Mesendoderm (in vitro differentiated cells): ENCODE measurements at regions not wholly inside any gene's neighbourhood (a gene's known extent, or its start where the extent isn't known, plus 50 kb on each side); places are given as distances from the start of the nearest gene placed in this dataset.

Experiments
- DNase-seq: peaks from one replicate; pipeline ENCODE4 v3.0.0; 2013
- H2AK5ac ChIP-seq: 2 replicates; pipeline ENCODE4 v1.6.1; 2013; ENCODE audit warnings: low read length, inconsistent platforms
- H2BK120ac ChIP-seq: 2 replicates; pipeline ENCODE4 v1.6.1; 2013; ENCODE audit warnings: low read depth, mild to moderate bottlenecking, low read length, moderate library complexity, mixed read lengths
- H2BK15ac ChIP-seq: replicated peaks from 2 replicates; pipeline ENCODE4 v1.6.1; 2013; ENCODE audit warnings: low read depth, mild to moderate bottlenecking, moderate library complexity
- H2BK5ac ChIP-seq: 2 replicates; pipeline ENCODE4 v1.6.1; 2013; ENCODE audit warnings: low read length, inconsistent platforms
- H3K18ac ChIP-seq: 2 replicates; pipeline ENCODE4 v1.6.1; 2013; ENCODE audit warnings: mild to moderate bottlenecking, low read length, mixed read lengths
- H3K23ac ChIP-seq: one replicate; pipeline ENCODE4 v1.6.1; 2013; ENCODE audit warnings: low read length
- H3K27ac ChIP-seq: 2 replicates; pipeline ENCODE4 v1.5.1; 2013; ENCODE audit warnings: low read depth, mild to moderate bottlenecking, inconsistent platforms, low read length, moderate library complexity
- H3K27me3 ChIP-seq: 2 replicates; pipeline ENCODE4 v1.6.1; 2013; ENCODE audit warnings: low read length, control low read depth, mild to moderate bottlenecking, inconsistent platforms; ENCODE audit not compliant: insufficient read depth, poor library complexity
- H3K36me3 ChIP-seq: 2 replicates; pipeline ENCODE4 v1.6.1; 2013; ENCODE audit warnings: low read length, inconsistent platforms; ENCODE audit not compliant: control insufficient read depth, insufficient read depth
- H3K4ac ChIP-seq: one replicate; pipeline ENCODE4 v1.6.1; 2013; ENCODE audit warnings: low read depth, mild to moderate bottlenecking, low read length, moderate library complexity
- H3K4me1 ChIP-seq: 2 replicates; pipeline ENCODE4 v1.6.1; 2013; ENCODE audit warnings: low read depth, low read length, inconsistent platforms; ENCODE audit not compliant: control insufficient read depth
- H3K4me2 ChIP-seq: 2 replicates; pipeline ENCODE4 v1.6.1; 2013; ENCODE audit warnings: low read length
- H3K4me3 ChIP-seq: 2 replicates; pipeline ENCODE4 v1.5.1; 2013; ENCODE audit warnings: mild to moderate bottlenecking, low read length
- H3K56ac ChIP-seq: one replicate; pipeline ENCODE4 v1.6.1; 2013; ENCODE audit warnings: low read length
- H3K79me1 ChIP-seq: 2 replicates; pipeline ENCODE4 v1.6.1; 2013; ENCODE audit warnings: low read length, inconsistent platforms
- H3K79me2 ChIP-seq: 2 replicates; pipeline ENCODE4 v1.6.1; 2013; ENCODE audit warnings: mild to moderate bottlenecking, low read length; ENCODE audit not compliant: control insufficient read depth, insufficient read depth
- H3K9ac ChIP-seq: 2 replicates; pipeline ENCODE4 v1.6.1; 2013; ENCODE audit warnings: low read length, inconsistent platforms
- H4K5ac ChIP-seq: one replicate; pipeline ENCODE4 v1.6.1; 2013; ENCODE audit warnings: low read length
- H4K8ac ChIP-seq: one replicate; pipeline ENCODE4 v1.6.1; 2013; ENCODE audit warnings: low read depth, mild to moderate bottlenecking, control low read depth, low read length, moderate library complexity
- WGBS: extraction: QIAGEN DNeasy Blood & Tissue Kit; methylation state at CpG from one replicate; pipeline ENCODE4 v1.1.7; 2013; ENCODE audit warnings: low lambda C conversion rate, missing lambda C conversion rate; ENCODE audit not compliant: insufficient coverage; ENCODE audit errors: extremely low coverage; 5-methylcytosine and 5-hydroxymethylcytosine counted together

DNA sequence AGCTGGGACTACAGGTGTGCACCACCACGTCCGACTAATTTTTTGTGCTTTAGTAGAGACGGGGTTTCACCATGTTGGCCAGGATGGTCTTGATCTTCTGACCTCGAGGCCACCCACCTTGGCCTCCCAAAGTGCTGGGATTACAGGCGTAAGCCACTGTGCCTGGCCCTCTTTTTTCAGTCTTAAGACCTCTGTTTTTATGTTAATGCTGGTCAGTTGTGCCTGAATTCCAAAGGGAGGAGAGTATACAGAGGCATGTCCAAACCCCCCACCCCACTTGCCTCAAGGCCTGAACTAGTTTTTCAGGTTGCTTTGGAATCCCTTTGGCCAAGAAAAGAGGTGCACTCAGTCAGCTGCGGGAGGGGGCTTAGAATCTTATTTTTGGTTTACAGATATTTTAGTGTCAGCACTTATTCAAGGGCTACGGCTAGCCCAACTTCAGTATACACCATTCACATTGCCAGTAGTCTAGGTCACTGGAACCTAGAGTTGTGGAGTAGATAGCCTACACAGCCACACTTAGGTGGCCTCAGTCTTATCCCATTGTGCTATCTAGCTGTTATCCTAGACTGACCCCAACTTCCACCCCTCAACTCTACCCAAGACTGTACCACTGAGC is 128.0 kb upstream of the TPM1 start:
- H3K27ac ChIP-seq, result no peak overlapping the region
- no peak overlapping the region for H3K4me2 ChIP-seq
- DNase-seq, result peak; percentile 33
- H3K36me3 ChIP-seq, result no peaks in the 10 kb centered on the region
- H2BK5ac ChIP-seq, result no peak overlapping the region
- H4K5ac ChIP-seq, result no peak overlapping the region
- no peak overlapping the region for H2BK120ac ChIP-seq
- WGBS, result no CpG with 5 or more reads among the region's 7 CpGs
- H3K56ac ChIP-seq, result peak overlapping the region; percentile 25
- no peak overlapping the region for H3K18ac ChIP-seq
- H3K4ac ChIP-seq, result no peak overlapping the region
- H3K4me3 ChIP-seq, result no peak overlapping the region
- H3K79me1 ChIP-seq, result no peaks in the 10 kb centered on the region
- no peaks in the 10 kb centered on the region for H3K79me2 ChIP-seq
- no peak overlapping the region for H3K23ac ChIP-seq
- H3K4me1 ChIP-seq, result peaks cover 2% of the 10 kb centered on the region
- no peak overlapping the region for H2AK5ac ChIP-seq
- H4K8ac ChIP-seq, result no peak overlapping the region
- H3K27me3 ChIP-seq, result no peaks in the 10 kb centered on the region
- H2BK15ac ChIP-seq, result no peak overlapping the region
- no peak overlapping the region for H3K9ac ChIP-seq

DNA sequence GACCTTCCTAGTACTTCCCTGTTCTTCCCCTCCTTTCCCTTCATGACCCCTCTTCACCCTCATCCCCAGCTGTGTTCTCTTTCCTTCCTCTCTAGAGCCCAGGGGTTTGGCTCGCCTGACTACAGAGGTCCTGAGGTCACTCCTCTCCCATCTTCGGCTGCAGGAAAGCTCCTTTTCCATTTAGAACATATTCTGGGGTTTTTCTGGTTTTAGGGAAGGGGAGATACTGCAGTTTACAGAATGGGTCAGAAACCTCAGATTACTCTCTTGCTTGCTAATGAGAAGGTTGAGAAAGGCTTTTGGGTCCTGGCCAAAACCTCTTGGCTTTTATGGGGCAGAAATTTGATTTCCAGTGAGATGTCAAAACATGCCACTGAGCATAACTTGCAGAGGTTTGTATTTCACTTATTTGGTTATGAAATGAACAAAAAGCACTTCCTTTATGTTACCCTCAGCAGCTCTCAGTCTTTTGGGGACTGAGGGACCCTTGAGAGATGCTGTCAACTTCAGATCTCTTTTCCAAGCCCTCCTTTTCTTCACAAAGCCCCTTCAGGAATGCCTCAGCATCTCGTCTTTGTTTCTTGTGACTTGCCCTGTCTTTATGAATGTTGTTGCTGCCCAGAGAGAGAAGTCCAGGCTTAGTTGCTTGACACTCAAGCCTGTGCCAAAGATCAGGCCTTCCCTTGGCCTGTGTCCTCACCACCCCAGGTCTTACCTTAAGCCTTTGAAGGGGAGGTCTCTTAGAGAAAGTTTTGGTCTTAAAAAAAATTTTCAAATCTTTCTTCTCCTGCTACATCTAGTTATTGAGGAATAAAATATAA is 121.7 kb upstream of the TPM1 start:
- H3K9ac ChIP-seq, result no peak overlapping the region
- no peak overlapping the region for H2BK15ac ChIP-seq
- no peak overlapping the region for H3K27ac ChIP-seq

DNA sequence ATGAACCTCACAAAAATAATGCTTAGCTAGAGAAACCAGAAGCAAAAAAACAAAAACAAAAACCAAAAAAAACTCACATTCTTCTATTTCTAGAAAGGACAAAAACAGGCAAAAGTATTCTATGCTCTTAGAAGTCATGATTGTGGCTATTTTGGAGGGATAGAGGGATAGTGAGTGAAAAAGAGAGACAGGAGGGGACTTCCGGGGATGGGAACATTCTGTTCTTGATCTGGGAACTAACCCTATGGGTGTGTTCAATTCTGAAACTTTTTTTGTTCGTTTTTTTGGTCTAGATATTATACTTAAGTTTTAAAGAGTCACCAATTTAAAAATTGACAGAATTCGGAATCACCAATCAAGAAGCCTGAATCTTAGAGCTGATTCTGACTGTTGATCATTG is 120.0 kb upstream of the TPM1 start:
- Histone ChIP-seq H3K18ac (no peak overlapping the region), H3K4me1 (no peaks in the 10 kb centered on the region), H3K27ac (no peak overlapping the region), H3K79me2 (no peaks in the 10 kb centered on the region), H3K27me3 (no peaks in the 10 kb centered on the region), H2BK15ac (no peak overlapping the region), H3K56ac (no peak overlapping the region), H2AK5ac (no peak overlapping the region), H4K8ac (no peak overlapping the region), H3K9ac (no peak overlapping the region), H4K5ac (no peak overlapping the region), H3K79me1 (no peaks in the 10 kb centered on the region), H3K23ac (no peak overlapping the region), H3K4ac (no peak overlapping the region), H3K4me3 (no peak overlapping the region), H2BK5ac (no peak overlapping the region), H3K36me3 (no peaks in the 10 kb centered on the region), H2BK120ac (no peak overlapping the region), H3K4me2 (no peak overlapping the region)
- DNase-seq, result no peak
- no CpG with 5 or more reads among the region's 3 CpGs for WGBS

More for the DNA sequence above, 121.7 kb upstream of the TPM1 start:
- no CpG with 5 or more reads among the region's 3 CpGs for WGBS
- Histone ChIP-seq H3K79me1 (no peaks in the 10 kb centered on the region), H4K5ac (no peak overlapping the region), H3K4me2 (no peak overlapping the region), H2BK120ac (no peak overlapping the region), H3K56ac (no peak overlapping the region), H3K23ac (no peak overlapping the region), H3K36me3 (no peaks in the 10 kb centered on the region), H3K4me3 (no peak overlapping the region), H3K4ac (no peak overlapping the region), H2AK5ac (no peak overlapping the region), H2BK5ac (no peak overlapping the region), H3K27me3 (no peaks in the 10 kb centered on the region), H3K79me2 (no peaks in the 10 kb centered on the region), H3K4me1 (no peaks in the 10 kb centered on the region), H3K18ac (no peak overlapping the region), H4K8ac (no peak overlapping the region)
- no peak for DNase-seq

DNA sequence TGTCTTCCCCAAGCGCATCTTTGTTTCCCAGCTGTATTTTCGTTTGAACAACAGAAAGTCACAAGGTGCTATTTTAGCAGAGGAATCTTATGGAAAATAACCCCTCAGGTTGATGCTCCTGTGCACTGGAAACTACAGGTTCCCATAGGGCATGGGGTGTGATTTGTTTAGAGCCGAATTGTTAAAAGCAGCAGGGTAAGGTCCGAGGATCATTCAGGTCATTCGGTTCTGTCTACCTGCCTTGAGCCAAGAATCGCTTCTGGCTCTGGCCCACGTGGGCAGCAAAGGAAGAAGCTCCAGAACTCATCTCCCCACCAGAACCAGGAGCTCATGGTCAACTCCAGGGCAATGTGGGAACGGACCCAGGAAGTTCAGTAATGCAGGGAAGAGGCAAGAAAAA is 116.7 kb upstream of the TPM1 start:
- Histone ChIP-seq H3K79me1 (no peaks in the 10 kb centered on the region), H3K9ac (no peak overlapping the region), H3K4me2 (no peak overlapping the region), H4K5ac (no peak overlapping the region), H3K4me1 (peaks cover 2% of the 10 kb centered on the region), H2BK5ac (no peak overlapping the region), H3K79me2 (no peaks in the 10 kb centered on the region), H3K4me3 (no peak overlapping the region), H2BK120ac (no peak overlapping the region), H3K23ac (no peak overlapping the region), H3K18ac (no peak overlapping the region), H3K56ac (no peak overlapping the region), H2BK15ac (no peak overlapping the region), H3K27me3 (no peaks in the 10 kb centered on the region), H4K8ac (no peak overlapping the region), H2AK5ac (no peak overlapping the region), H3K36me3 (no peaks in the 10 kb centered on the region), H3K4ac (no peak overlapping the region), H3K27ac (no peak overlapping the region)
- WGBS, result no CpG with 5 or more reads among the region's 8 CpGs
- no peak for DNase-seq

DNA sequence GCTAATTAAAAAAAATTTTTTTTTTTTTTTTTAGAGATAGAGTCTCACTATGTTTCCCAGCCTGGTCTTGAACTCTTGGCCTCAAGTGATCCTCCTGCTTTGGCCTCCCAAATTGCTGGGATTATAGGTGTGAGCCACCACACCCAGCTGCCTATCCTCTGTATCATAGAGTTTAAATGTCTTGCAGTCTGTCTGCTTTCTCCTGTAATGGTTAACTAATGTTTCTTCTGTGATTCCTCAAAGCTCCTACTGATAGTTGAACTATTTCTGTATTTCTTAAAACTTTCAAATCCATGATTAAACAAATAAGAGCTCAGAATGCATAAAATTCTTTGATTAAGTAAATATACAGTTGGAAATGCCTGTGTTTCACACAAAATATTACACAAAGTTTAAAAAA is 115.4 kb upstream of the TPM1 start:
- no peak overlapping the region for H3K27ac ChIP-seq
- no peak overlapping the region for H4K5ac ChIP-seq
- DNase-seq, result no peak
- no peak overlapping the region for H2BK5ac ChIP-seq
- H3K18ac ChIP-seq, result no peak overlapping the region
- H2BK120ac ChIP-seq, result no peak overlapping the region
- H3K27me3 ChIP-seq, result no peaks in the 10 kb centered on the region
- no peak overlapping the region for H3K9ac ChIP-seq
- H3K4me2 ChIP-seq, result no peak overlapping the region
- H3K4me3 ChIP-seq, result no peak overlapping the region
- no peak overlapping the region for H2AK5ac ChIP-seq
- peaks cover 2% of the 10 kb centered on the region for H3K4me1 ChIP-seq
- H3K23ac ChIP-seq, result no peak overlapping the region
- no peak overlapping the region for H3K56ac ChIP-seq
- H3K79me1 ChIP-seq, result no peaks in the 10 kb centered on the region
- no peak overlapping the region for H3K4ac ChIP-seq
- H3K79me2 ChIP-seq, result no peaks in the 10 kb centered on the region
- no peak overlapping the region for H2BK15ac ChIP-seq
- H3K36me3 ChIP-seq, result no peaks in the 10 kb centered on the region
- no peak overlapping the region for H4K8ac ChIP-seq
